ENCODE measurements at regions not wholly inside any gene's neighbourhood (a gene's known extent, or its start where the extent isn't known, plus 50 kb on each side); places are given as distances from the start of the nearest gene placed in this dataset.

- Histone ChIP-seq H4K8ac (replicated peaks; ENCODE audit: insufficient read length, low read depth, low read length) (no peak overlapping the region), H4K5ac (ENCODE audit: insufficient read length, low read depth, low read length) (no peak overlapping the region), H2BK120ac (ENCODE audit: low read depth, low read length, poor library complexity, severe bottlenecking) (no peak overlapping the region), H3K14ac (ENCODE audit: insufficient read depth, low read length) (no peak overlapping the region), H3K9ac (ENCODE audit: extremely low read depth, insufficient read length, low read length) (no peak overlapping the region), H2BK15ac (ENCODE audit: low read depth, low read length) (no peak overlapping the region), H4K20me1 (ENCODE audit: control insufficient read depth, insufficient read depth, insufficient read length) (no peaks in the 10 kb centered on the region), H3K79me2 (ENCODE audit: insufficient read depth, low read length) (no peaks in the 10 kb centered on the region), H2BK12ac (ENCODE audit: insufficient read length, low read depth, low read length) (no peak overlapping the region), H2AFZ (ENCODE audit: low read length) (no peak overlapping the region), H3K79me1 (ENCODE audit: insufficient read depth, low read depth, low read length, poor library complexity, severe bottlenecking) (no peaks in the 10 kb centered on the region), H3K4me1 (ENCODE audit: insufficient read depth, low read length) (no peaks in the 10 kb centered on the region), H2AK5ac (ENCODE audit: insufficient read length, low read length) (no peak overlapping the region), H3K4me2 (ENCODE audit: insufficient read depth, insufficient read length, low read length) (no peak overlapping the region), H3K23ac (ENCODE audit: insufficient read length, low read depth, low read length) (no peak overlapping the region), H3K56ac (ENCODE audit: insufficient read length, low read depth, low read length) (no peak overlapping the region), H4K91ac (ENCODE audit: insufficient read length, low read depth, low read length) (no peak overlapping the region), H3K18ac (ENCODE audit: insufficient read length, low read depth, low read length) (no peak overlapping the region), H3K27ac (ENCODE audit: insufficient read length, low read depth, low read length) (no peak overlapping the region), H3T11ph (ENCODE audit: low read length) (no peak overlapping the region), H3K4ac (ENCODE audit: low read depth, low read length) (no peak overlapping the region), H2BK5ac (ENCODE audit: insufficient read length, low read length) (no peak overlapping the region), H2BK20ac (ENCODE audit: low read depth, low read length, poor library complexity, severe bottlenecking) (no peak overlapping the region), H3K9me3 (ENCODE audit: control insufficient read depth, low read depth, low read length) (no peaks in the 10 kb centered on the region), H3K27me3 (ENCODE audit: insufficient read depth, low read length) (no peaks in the 10 kb centered on the region), H3K23me2 (ENCODE audit: insufficient read length, low read depth, low read length, poor library complexity, severe bottlenecking) (no peaks in the 10 kb centered on the region)
- no CpG with 5 or more reads among the region's 1 CpG for WGBS (ENCODE audit: extremely low coverage, insufficient read length, low lambda C conversion rate)
- H3K4me3 Mint-ChIP-seq: no peak overlapping the region
- no peak overlapping the region for H3K27ac Mint-ChIP-seq
- no peaks in the 10 kb centered on the region for H3K36me3 Mint-ChIP-seq (ENCODE audit: insufficient read depth in 1 of 3, low read depth in 3 of 3)
- peaks cover 0 to 2% of the 10 kb centered on the region in 2 experiments; a peak in 1 of 4 replicates for H3K4me1 Mint-ChIP-seq
- no peak for TF ChIP-seq CTCF (conservative IDR thresholded peaks at IDR 0.05)
- no peaks in the 10 kb centered on the region for H3K27me3 Mint-ChIP-seq (ENCODE audit: low read depth)
- H3K9me3 Mint-ChIP-seq: no peaks in the 10 kb centered on the region
- no peak for DNase-seq
Measured at GRCh38 chr1:182195733-182196132, 134.2 kb upstream of the ZNF648 start.

Measured in H9 (cell line).